ENCODE measurements at regions not wholly inside any gene's neighbourhood (a gene's known extent, or its start where the extent isn't known, plus 50 kb on each side); places are given as distances from the start of the nearest gene placed in this dataset.
A peak's percentile ranks its signal among the peaks of the same experiment; 100 is the strongest.
"Not testable (repeated sequence)": the region's sequence is repeated elsewhere in the genome, so short reads cannot be mapped to it uniquely, and the experiment has no call there.

DNA sequence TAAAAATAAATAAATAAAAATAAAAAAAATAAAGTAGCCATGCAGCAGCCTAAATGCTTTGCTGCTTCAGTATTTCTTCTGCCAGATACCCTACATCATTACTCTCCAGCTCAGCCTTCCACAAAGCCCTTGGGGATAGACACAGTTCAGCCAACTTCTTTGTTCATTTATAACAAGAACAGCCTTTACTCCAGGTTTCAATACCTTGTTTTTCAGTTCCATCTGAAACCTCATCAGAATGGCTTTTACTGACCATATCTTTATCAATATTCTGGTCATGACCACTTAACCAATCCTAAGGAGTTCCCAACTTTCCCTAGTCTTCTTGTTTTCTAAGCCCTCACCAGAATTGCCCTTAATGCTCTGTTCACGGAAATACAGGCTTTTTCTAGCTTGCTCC is 128.3 kb upstream of the MED14 start:
- H3K4me3 Mint-ChIP-seq, result no peak overlapping the region
- peaks cover 5% of the 10 kb centered on the region for H3K9me3 Mint-ChIP-seq

DNA sequence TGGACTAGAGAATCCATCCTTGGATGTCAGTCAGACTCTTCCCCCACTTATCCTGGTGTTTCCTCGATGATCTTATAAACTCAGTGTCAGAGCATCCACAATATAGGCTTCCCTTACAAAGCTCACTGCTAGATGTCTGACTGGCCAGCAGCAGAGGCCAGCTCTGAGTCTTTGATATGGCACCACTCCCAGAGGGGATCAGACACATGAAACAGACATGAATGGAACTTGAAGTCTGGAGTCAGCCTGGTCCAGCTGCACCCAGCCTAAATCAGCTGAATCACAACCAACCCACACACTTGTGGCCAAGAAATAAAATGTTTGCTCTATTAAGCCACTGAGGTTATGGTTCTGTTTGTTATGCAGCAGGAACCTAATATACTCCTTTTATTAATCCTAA is 129.6 kb upstream of the MED14 start:
- no peak for DNase-seq
- Mint-ChIP-seq H3K9me3 (peaks cover 5% of the 10 kb centered on the region), H3K4me3 (no peak overlapping the region), H3K4me1 (ENCODE audit: low read depth) (peaks cover 2% of the 10 kb centered on the region), H3K36me3 (ENCODE audit: low read depth) (peaks cover 1% of the 10 kb centered on the region), H3K27me3 (peaks cover 62% of the 10 kb centered on the region), H3K27ac (no peak overlapping the region)

More for the DNA sequence above, 128.3 kb upstream of the MED14 start:
- no peak overlapping the region for H3K27ac Mint-ChIP-seq
- no peak for DNase-seq
- H3K4me1 Mint-ChIP-seq (ENCODE audit: low read depth), result no peaks in the 10 kb centered on the region
- H3K36me3 Mint-ChIP-seq (ENCODE audit: low read depth), result peaks cover 1% of the 10 kb centered on the region
- peaks cover 63% of the 10 kb centered on the region for H3K27me3 Mint-ChIP-seq

DNA sequence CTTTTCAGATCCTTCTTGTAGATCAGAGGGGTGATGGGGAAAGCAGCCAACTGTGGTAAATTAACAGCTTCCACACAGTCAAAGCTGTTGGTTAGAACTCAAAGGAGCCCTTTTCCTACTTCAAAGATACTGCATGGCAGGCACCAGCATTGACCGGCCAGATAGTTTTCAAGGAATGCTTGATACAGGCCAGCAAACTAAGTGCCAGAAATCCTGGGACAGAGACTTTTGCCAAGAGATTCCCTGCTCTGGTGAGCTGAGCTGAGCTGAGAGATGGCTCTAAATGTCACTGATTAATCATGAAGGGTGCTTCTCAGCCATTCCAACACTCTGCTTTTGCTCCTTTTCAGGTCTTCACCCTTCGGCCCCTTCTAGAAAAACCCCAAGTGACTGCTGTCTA is 131.6 kb upstream of the MED14 start:
- peaks cover 11% of the 10 kb centered on the region for H3K4me1 Mint-ChIP-seq (ENCODE audit: low read depth)
- H3K9me3 Mint-ChIP-seq, result no peaks in the 10 kb centered on the region
- H3K4me3 Mint-ChIP-seq, result no peak overlapping the region
- no peak for DNase-seq
- H3K27me3 Mint-ChIP-seq, result peaks cover 55% of the 10 kb centered on the region
- no peaks in the 10 kb centered on the region for H3K36me3 Mint-ChIP-seq (ENCODE audit: low read depth)
- H3K27ac Mint-ChIP-seq, result no peak overlapping the region

DNA sequence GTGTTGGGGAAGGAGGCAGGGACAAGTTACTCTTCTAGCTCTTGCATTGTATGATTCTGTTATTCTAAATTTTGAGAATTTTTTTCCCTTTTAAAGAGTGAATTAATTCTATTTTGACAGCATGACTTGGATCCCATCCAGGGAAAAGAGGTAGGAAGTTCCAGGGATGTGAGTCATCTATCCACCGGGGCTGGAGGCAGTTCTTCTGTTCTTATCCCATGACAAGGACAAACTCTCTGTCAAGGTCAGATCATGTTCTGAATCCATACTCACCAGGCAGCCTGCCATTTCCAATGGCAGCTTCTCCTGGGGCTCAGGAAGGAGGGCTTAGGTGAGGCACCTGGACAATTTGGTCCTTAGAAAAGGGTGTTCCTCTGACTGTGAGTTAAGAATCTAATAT is 132.0 kb upstream of the MED14 start:
- H3K9me3 Mint-ChIP-seq, result no peaks in the 10 kb centered on the region
- no peak overlapping the region for H3K4me3 Mint-ChIP-seq
- peaks cover 55% of the 10 kb centered on the region for H3K27me3 Mint-ChIP-seq
- no peak overlapping the region for H3K27ac Mint-ChIP-seq
- H3K36me3 Mint-ChIP-seq (ENCODE audit: low read depth), result no peaks in the 10 kb centered on the region
- DNase-seq, result no peak
- peaks cover 14% of the 10 kb centered on the region for H3K4me1 Mint-ChIP-seq (ENCODE audit: low read depth)

DNA sequence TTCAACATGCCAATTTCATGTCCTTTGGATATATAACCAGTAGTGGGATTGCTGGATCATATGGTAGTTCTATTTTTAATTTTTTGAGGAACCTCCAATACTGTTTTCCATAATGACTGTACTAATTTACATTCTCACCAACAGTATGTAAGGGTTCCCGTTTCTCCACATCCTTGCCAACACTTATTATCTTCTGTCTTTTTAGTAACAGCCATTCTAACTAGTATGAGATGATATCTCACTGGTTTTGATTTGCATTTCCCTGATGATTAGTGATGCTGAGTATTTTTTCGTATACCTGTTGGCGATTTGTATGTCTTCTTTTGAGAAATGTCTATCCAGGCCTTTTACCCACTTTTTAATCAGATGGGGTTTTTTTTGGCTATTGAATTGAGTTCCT is 133.5 kb upstream of the MED14 start:
- H3K36me3 Mint-ChIP-seq (ENCODE audit: low read depth), result no peaks in the 10 kb centered on the region
- no peak overlapping the region for H3K4me3 Mint-ChIP-seq
- H3K9me3 Mint-ChIP-seq, result no peaks in the 10 kb centered on the region
- H3K4me1 Mint-ChIP-seq (ENCODE audit: low read depth), result peaks cover 14% of the 10 kb centered on the region
- DNase-seq, result no peak
- no peak overlapping the region for H3K27ac Mint-ChIP-seq
- peaks cover 67% of the 10 kb centered on the region for H3K27me3 Mint-ChIP-seq

DNA sequence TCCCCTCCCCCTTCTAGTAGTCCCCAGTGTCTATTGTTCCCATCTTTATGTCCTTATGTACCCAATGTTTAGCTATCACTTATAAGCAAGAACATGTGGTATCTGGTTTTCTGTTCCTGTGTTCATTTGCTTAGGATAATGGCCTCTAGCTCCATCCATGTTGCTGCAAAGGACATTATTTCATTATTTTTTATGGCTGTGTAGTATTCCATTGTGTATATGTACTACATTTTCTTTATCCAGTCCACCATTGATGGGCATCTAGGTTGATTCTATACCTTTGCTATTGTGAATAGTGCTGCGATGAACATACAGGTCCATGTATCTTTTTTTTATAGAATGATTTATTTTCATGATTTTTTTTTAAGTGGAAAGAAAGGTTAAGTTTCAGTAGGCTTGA is 135.6 kb upstream of the MED14 start:
- DNase-seq; H3K4me3 Mint-ChIP-seq; H3K36me3 Mint-ChIP-seq (ENCODE audit: low read depth); H3K9me3 Mint-ChIP-seq; H3K27ac Mint-ChIP-seq: not testable (repeated sequence)
- Mint-ChIP-seq H3K4me1 (ENCODE audit: low read depth) (peaks cover 14% of the 10 kb centered on the region), H3K27me3 (peaks cover 70% of the 10 kb centered on the region)

DNA sequence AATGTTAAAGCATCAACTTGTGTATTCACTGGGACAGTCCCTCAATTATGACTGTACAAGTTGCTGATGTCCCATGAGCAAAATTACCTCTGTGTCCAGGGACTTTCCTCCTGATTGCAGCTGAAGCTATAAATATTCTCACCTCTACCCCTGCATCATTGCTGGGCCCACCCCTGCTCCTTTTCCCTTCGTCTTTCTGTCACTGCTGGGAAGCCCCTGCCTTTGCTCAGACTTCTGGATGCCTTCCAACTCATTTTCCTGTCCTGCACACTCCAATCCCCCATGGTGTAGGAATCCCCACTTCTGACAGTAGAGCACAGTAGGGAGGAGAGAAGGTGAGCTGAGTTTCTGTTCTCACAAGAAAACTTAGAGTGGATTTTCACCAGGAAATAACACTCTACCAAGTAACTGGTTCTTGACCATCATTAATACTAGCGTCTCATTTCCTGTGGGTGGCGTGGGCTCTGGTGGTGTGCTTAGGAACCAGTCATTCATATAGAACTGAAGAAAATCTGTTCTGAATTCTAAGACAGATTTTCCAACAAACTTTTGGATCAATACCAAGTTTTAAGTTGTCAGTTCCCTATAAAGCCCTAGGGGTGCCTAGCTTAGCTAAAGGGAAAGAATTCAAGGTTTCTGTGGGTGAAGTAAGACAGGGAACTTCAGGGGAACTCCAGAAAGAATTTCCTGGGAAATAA is 136.2 kb upstream of the MED14 start:
- Mint-ChIP-seq H3K27ac (peak overlapping the region; percentile 81), H3K4me1 (ENCODE audit: low read depth) (peaks cover 14% of the 10 kb centered on the region), H3K27me3 (peaks cover 70% of the 10 kb centered on the region), H3K9me3 (no peaks in the 10 kb centered on the region), H3K4me3 (no peak overlapping the region), H3K36me3 (ENCODE audit: low read depth) (no peaks in the 10 kb centered on the region)
- no peak for DNase-seq

DNA sequence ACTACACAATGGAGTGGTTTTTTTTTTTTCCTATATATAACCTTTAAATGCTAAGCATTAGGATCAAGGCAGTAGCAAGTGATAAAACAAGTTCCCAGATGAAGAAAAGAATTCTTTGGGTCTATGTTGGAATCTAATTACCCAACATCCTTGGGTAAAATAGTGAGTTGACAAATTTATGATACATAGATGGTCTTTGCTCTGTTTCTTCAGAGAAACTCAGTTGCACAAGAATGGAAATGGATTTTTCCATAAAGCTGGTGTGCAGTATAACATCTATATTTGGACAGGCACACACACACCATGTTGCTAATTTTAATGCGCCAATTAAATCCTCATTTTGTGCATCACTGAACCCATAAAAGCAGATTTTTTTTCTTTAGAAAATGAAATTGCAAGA is 137.0 kb upstream of the MED14 start:
- Mint-ChIP-seq H3K36me3 (ENCODE audit: low read depth) (no peaks in the 10 kb centered on the region), H3K27ac (no peak overlapping the region), H3K9me3 (no peaks in the 10 kb centered on the region), H3K27me3 (peaks cover 63% of the 10 kb centered on the region), H3K4me1 (ENCODE audit: low read depth) (peaks cover 14% of the 10 kb centered on the region), H3K4me3 (no peak overlapping the region)
- DNase-seq, result no peak

DNA sequence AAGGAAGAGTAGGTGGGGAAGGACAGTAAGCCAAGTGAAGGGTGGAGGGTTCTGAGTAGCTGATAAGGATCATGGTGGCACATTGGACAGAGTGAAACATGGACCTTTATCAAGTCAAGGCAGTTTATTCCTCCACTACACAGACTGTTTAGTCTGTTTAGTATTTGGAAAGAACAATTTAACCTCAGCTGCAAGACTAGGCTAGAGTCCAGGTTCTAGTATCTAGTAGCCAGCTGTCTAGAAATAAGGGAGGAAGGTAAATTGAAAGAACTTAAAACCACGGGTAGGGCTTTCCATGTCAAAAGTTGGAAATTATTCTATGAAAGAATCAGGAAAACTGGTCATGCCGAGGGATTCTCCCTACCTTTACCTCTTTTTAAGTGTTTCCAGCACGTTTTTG is 140.1 kb upstream of the MED14 start:
- no peak for DNase-seq
- H3K36me3 Mint-ChIP-seq (ENCODE audit: low read depth), result no peaks in the 10 kb centered on the region
- H3K27me3 Mint-ChIP-seq, result peaks cover 61% of the 10 kb centered on the region
- no peak overlapping the region for H3K27ac Mint-ChIP-seq
- H3K9me3 Mint-ChIP-seq, result no peaks in the 10 kb centered on the region
- no peak overlapping the region for H3K4me3 Mint-ChIP-seq
- peaks cover 13% of the 10 kb centered on the region for H3K4me1 Mint-ChIP-seq (ENCODE audit: low read depth)

DNA sequence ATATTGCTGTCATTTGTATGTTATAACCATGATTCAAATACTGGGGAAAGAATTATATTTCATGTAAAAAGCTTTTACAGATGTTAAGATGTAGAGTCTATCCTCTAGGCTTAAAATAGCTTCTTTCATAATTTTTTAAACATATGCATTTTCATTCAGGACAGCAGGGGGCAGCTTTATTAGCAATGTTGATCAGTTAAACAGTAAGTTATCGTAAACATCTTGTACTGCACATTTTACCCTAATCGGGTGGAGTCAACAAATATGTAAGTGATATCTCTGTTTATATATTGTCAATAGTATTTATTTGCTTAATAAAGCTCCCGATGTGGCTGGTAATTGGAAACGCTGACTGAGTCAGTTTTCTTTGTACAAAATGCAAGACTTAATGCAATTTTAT is 142.5 kb upstream of the MED14 start:
- Mint-ChIP-seq H3K9me3 (no peaks in the 10 kb centered on the region), H3K27ac (no peak overlapping the region), H3K4me1 (ENCODE audit: low read depth) (peaks cover 1% of the 10 kb centered on the region), H3K27me3 (peaks cover 62% of the 10 kb centered on the region), H3K36me3 (ENCODE audit: low read depth) (no peaks in the 10 kb centered on the region), H3K4me3 (no peak overlapping the region)
- DNase-seq, result no peak

DNA sequence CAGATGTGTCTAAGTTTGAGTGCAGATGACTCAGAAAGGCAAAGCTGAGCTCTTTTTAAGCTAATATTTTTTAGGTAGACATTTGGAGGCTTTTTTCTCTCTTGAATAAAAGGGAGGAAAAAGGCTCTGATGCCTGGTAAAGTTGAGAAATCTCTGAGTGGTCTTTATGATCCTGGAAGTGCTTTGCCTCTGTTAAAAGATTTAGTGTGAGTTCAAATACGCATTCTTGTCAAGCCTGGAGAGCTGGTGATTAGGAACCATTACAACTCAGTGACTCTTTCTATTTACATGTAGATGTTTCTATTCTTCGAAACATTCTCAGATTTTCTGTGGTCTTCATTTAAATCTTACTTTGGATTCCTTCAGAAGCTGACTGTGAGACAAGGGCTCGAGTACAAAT is 143.4 kb upstream of the MED14 start:
- H3K4me1 Mint-ChIP-seq (ENCODE audit: low read depth), result peaks cover 1% of the 10 kb centered on the region
- no peak overlapping the region for H3K27ac Mint-ChIP-seq
- no peak overlapping the region for H3K4me3 Mint-ChIP-seq
- peaks cover 58% of the 10 kb centered on the region for H3K27me3 Mint-ChIP-seq
- H3K36me3 Mint-ChIP-seq (ENCODE audit: low read depth), result no peaks in the 10 kb centered on the region
- no peak for DNase-seq
- H3K9me3 Mint-ChIP-seq, result no peaks in the 10 kb centered on the region

DNA sequence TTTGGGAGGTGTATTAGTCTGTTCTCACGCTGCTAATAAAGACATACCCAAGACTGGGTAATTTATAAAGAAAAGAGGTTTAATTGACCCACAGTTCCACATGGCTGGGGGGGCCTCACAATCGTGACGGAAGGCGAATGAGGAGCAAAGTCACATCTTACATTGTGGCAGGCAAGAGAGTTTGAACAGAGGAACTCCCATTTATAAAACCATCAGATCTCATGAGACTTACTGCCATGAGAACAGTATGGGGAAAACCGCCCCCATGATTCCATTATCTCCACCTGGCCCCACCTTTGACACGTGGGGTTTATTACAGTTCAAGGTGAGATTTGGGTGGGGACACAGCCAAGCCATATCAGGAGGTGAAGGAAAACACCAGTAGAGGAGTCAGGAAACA is 143.8 kb upstream of the MED14 start:
- H3K9me3 Mint-ChIP-seq; H3K4me1 Mint-ChIP-seq (ENCODE audit: low read depth); H3K27ac Mint-ChIP-seq; DNase-seq; H3K4me3 Mint-ChIP-seq; H3K36me3 Mint-ChIP-seq (ENCODE audit: low read depth): not testable (repeated sequence)
- H3K27me3 Mint-ChIP-seq, result peaks cover 61% of the 10 kb centered on the region

DNA sequence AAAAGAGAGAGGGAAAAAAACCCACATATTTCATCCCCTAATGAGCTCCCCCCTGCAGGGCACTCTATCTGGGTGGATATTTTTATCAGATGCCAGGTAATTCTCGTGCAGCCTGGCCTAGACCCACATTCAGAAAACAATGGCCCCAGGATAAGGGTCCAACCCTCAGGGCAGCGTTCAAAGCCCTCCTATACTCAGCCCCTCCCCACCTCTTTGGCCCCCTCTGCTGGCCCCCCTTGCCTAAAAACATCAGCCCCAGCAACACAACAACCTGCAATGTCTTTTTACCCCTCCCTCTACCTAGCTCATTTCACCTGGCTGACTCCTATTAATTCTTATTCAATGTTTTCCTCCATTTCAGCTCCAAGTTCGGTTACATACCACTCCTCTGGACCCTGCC is 145.4 kb upstream of the MED14 start:
- Mint-ChIP-seq H3K36me3 (ENCODE audit: low read depth) (no peaks in the 10 kb centered on the region), H3K4me1 (ENCODE audit: low read depth) (peaks cover 1% of the 10 kb centered on the region), H3K27me3 (peaks cover 51% of the 10 kb centered on the region), H3K4me3 (no peak overlapping the region), H3K27ac (no peak overlapping the region), H3K9me3 (no peaks in the 10 kb centered on the region)
- DNase-seq, result no peak

DNA sequence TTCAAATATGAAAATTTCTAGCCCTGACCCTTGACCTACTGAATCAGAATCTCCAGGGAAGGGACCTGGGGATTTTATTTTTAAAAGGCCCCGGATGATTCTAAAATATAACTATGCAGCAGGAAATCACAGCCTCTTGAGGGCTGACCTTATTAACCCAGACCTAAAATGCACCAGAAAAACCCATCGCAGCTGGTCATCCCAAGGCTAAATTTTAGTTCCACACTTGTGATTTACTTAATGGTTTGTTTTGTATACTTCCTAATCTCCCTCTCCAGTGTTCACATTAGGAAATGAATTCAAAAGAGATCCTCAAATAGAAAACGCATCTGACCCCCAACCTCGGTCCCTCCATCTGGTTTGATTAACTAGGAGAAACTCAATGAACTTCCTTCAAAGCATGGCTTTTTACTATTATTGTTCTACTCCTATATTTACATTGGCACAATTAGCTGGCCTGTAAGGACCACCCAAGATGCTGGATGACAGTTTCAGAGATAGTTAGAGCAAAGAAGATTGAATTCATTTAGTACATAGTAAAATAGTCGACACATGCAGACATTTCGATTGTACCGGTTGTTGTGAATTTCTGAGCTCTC is 147.8 kb upstream of the MED14 start:
- no peak for DNase-seq

DNA sequence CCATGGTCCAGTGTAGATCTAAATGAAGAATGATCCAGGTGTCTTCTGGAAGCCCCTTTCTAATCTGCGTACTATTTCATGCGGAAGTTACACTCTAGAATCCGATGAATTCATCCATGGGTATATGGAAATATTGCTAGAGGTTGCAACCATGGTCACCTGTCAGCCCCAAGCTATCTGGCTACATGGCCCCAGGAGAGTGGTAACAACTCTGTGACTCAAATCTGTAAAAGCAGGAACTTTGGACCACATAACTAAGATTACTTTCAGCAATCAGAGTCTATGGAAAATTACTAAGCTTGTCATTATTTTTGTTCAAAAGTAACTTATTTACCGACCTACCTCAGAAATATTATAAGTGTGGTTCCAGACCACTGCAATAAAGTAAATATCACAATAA is 150.6 kb upstream of the MED14 start:
- Mint-ChIP-seq H3K36me3 (ENCODE audit: low read depth) (no peaks in the 10 kb centered on the region), H3K4me3 (no peak overlapping the region), H3K27ac (no peak overlapping the region), H3K4me1 (ENCODE audit: low read depth) (peaks cover 2% of the 10 kb centered on the region), H3K27me3 (peaks cover 50% of the 10 kb centered on the region), H3K9me3 (no peaks in the 10 kb centered on the region)
- no peak for DNase-seq

More for the DNA sequence above, 147.8 kb upstream of the MED14 start:
- no peak overlapping the region for H3K4me3 Mint-ChIP-seq
- peaks cover 55% of the 10 kb centered on the region for H3K27me3 Mint-ChIP-seq
- H3K9me3 Mint-ChIP-seq, result no peaks in the 10 kb centered on the region
- no peaks in the 10 kb centered on the region for H3K36me3 Mint-ChIP-seq (ENCODE audit: low read depth)
- H3K4me1 Mint-ChIP-seq (ENCODE audit: low read depth), result peaks cover 3% of the 10 kb centered on the region
- H3K27ac Mint-ChIP-seq, result no peak overlapping the region

Measured in activated T-cell treated with anti-CD3 and anti-CD28 coated beads, Interleukin-2, amount 50 U/mL, for 24 hours (primary cell).